HG02981 (cell line): ENCODE measurements at regions not wholly inside any gene's neighbourhood (a gene's known extent, or its start where the extent isn't known, plus 50 kb on each side); places are given as distances from the start of the nearest gene placed in this dataset.
"Not testable (repeated sequence)": the region's sequence is repeated elsewhere in the genome, so short reads cannot be mapped to it uniquely, and the experiment has no call there.

Experiments
- ATAC-seq: cut with Tn5 transposase; IDR thresholded peaks from one replicate; pipeline ENCODE4 v1.9.1; 2021; ENCODE audit warnings: mild to moderate bottlenecking, moderate library complexity; ENCODE audit not compliant: unreplicated experiment

DNA sequence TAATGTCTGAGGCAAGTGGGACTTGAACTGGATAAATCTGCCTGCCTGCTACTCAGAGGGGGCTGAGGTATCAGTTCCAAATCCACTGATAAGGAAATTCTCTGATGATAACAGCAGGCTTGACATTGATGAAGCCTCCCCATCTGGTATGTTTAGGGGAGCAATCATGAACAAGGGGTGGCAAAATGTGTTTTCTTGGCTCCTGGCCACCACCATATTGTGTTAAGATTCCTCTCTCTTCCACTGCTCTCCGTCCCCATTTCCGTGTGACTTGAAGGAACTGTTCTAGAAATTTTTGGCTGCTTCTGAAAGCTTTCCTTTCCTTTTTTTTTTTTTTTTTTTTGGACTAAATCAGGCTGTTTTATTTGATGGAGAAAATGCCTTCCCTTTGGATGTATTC, 335.3 kb upstream of the NRSN1 start:
- no peak for ATAC-seq

- ATAC-seq = no peak
Measured at GRCh38 chr6:23797041-23797440, 329.0 kb upstream of the NRSN1 start.

GRCh38 chr6:23804289-23804688, 321.7 kb upstream of the NRSN1 start:
- ATAC-seq = not testable (repeated sequence)

GRCh38 chr6:23821141-23821540, 304.9 kb upstream of the NRSN1 start:
- ATAC-seq = not testable (repeated sequence)

DNA sequence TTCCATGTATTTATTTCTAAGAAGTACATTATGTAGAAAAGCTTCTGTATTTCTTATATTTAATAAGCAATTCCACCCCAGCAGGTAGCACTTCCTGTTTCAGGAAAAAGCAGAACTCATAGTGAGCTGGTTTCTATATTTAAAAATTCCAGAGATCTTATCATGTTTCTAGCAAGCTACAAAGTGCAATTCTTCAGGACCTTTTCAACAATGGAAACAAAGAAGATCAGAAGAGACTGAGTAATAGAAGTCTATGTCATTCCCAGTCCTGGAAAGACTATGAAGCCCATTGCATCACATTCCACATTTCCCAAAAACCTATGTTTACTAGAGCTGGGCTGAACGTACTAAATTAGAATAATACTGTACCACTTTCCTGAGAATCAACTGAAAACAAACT, 302.6 kb upstream of the NRSN1 start:
- no peak for ATAC-seq

DNA sequence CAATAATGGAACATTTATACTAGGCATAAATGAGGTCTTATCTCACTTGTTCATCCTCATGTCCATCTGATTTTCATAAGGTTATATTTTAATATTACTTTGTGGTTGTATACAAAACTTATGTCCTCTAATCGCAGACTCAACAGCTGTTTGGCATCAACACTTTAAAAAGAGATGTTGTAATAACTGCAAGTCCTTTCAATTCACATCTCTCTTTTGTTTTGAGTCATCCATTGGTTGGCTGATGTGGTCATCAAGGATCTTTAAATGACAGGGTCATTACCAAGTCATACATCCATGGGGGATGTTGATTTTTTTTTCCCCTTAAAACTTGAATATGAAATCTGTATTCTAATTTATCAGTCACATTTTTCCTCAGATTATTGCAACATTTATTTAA, 299.4 kb upstream of the NRSN1 start:
- ATAC-seq = no peak

- ATAC-seq = no peak
Measured at GRCh38 chr6:23828861-23829260, 297.2 kb upstream of the NRSN1 start.

GRCh38 chr6:23841116-23841515, 284.9 kb upstream of the NRSN1 start:
- no peak for ATAC-seq

DNA sequence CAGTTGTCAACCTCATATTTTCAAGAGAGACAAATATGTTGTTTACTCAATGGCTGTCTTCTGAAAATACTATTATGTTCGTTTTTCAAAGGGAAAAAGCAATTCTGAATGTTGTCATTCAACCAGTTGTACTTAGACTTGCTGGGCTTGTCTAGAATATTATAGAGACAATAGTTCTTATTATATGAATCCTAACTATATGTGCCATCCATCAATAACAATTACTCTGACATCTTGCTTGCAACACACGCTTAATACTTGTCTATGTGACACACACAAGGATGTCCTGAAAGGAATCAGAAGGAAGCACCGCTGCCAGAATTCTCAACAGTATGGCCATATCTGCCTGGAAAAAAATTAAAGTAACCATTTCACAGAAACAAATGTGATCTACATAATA, 283.3 kb upstream of the NRSN1 start:
- no peak for ATAC-seq

GRCh38 chr6:23851522-23851921, 274.5 kb upstream of the NRSN1 start:
- ATAC-seq = no peak

GRCh38 chr6:23853566-23854133, 272.4 kb upstream of the NRSN1 start:
- ATAC-seq = not testable (repeated sequence)

DNA sequence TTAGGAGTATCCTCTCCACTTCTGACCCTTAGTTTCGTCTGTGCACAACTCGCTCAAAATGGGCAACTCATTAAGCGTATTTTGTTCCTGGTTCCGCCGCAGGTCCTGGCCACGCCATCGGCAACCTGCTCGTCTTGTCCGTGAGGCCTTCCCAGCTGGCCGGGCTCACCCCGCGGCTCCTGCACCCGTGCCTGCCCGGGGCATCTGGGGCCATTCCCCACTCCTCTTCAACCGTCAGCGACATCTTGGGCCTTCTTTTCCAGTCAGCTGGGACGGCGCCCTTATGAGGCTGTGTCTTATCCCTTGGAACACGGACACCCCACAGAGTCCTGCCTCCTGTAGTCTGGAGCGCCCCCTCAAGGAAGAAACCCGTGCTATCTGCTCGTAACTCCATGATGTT, 271.9 kb upstream of the NRSN1 start:
- not testable (repeated sequence) for ATAC-seq

GRCh38 chr6:23855497-23856116, 270.4 kb upstream of the NRSN1 start:
- ATAC-seq = no peak

DNA sequence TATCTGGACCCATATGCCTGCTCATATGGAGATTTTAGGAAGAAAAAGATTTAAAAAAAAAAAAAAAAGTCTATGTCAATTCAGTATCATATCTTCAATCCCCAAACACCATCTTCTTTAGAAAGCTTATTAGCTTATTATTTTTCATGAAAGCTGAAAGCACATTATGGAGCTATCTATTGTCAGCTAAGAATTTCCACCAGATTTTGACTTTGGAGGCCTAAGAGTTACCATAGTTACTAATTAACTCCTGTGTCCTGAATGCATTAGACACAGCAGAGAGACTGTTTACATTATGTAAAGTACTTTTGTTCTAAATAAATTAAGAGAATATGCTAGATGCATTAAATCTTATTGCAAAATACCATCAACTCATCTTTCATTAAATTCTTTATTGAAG, 255.5 kb upstream of the NRSN1 start:
- no peak for ATAC-seq

DNA sequence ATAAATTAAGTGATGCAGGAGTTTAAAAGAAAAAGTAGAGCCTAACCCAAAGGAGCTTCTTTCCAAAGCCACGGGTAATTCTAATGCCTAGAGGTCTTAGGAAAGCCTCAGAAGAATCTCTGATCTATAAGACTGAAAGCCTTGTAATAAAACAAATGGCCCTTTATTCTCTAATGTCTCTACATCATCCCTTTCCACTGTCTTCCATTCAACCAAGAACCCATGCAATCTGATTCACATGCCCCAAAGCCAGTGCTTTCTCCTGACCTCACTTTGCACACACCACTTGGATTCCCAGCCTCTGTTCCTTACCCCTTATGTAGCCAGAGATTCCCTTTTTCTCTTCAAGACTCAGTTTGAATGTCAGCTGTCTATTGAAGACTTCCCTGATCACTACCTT, 252.9 kb upstream of the NRSN1 start:
- ATAC-seq = no peak

GRCh38 chr6:23875006-23875405, 251.0 kb upstream of the NRSN1 start:
- ATAC-seq = no peak

DNA sequence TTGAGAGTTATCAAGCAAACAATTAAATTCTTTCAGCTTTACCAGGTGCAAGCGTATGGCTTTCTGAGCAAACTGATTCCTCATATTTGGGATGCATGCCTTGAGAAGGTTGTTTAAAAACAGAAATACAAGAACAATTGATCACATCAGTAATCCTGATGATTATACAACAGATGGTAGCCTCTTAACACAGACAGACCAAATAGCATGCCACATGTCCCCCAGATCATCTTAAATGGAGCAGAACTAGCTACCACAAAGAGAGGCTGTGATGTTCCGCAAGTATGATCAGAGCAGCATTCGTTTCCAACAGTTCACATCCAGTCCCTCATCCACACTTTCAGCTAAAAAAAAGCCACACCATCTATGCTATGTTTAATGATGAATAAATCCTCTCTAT, 246.2 kb upstream of the NRSN1 start:
- no peak for ATAC-seq

- no peak for ATAC-seq
Measured at GRCh38 chr6:23890543-23891227, 235.3 kb upstream of the NRSN1 start.

- no peak for ATAC-seq
Measured at GRCh38 chr6:23905133-23905815, 220.7 kb upstream of the NRSN1 start.

DNA sequence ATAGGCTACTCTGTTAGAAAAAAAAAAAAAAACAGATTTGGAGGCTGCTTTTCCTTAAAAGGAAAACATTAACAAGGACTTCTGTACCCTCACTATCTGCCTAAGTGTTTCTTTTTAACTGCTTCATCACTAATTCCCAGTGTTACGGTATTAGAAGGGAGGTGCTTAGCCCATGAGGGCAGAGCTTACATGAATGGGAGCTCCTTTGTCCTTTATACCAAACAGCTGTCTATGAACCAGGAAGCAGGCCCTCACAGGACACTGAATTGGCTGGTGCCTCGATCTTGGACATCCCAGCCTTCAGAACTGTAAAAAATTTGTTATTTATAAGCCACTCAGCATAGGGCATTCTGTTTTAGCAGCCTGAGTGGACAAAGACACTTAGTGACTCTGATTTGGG, 215.6 kb upstream of the NRSN1 start:
- ATAC-seq = no peak

DNA sequence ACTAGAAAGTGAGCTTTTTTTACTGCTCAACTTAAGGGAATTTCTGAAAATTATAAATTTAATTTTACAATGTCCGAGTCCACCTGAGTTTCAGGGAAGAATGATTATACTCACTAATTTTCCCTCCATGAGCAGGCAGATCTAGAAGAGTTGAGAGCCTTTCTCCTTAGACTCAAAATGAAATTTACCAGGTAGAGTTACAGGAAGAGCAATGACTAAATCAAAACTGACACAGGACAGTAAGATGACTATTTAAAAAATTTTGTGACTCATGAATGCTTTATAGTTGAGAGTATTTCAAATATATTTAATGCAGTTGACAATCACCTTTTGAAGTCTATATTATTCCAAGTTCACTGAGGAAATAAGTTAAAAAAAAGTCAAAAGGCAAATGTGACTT, 198.1 kb upstream of the NRSN1 start:
- ATAC-seq = no peak

- ATAC-seq = no peak
Measured at GRCh38 chr6:23929201-23929600, 196.8 kb upstream of the NRSN1 start.
